Activated CD4-positive, alpha-beta T cell treated with anti-CD3 and anti-CD28 coated beads, Interleukin-2, Interleukin-4, amounts not matched to agents 100 ng/mL and 50 ng/mL, durations not matched to agents 16 hours and 8 hours (primary cell): ENCODE measurements at regions not wholly inside any gene's neighbourhood (a gene's known extent, or its start where the extent isn't known, plus 50 kb on each side); places are given as distances from the start of the nearest gene placed in this dataset.

Experiments used
- DNase-seq: peaks from one replicate; pipeline ENCODE4 v3.0.0-alpha.2; 2020; ENCODE audit warnings: low spot score

GRCh38 chr9:20197976-20198685 is 409.3 kb upstream of the SLC24A2 start:
- DNase-seq = no peak

- no peak for DNase-seq
Observed at GRCh38 chr9:20191228-20191840, 402.5 kb upstream of the SLC24A2 start.

- no peak for DNase-seq
Observed at GRCh38 chr9:20189871-20190270, 401.0 kb upstream of the SLC24A2 start.

- DNase-seq = no peak
Observed at GRCh38 chr9:20188616-20189369, 400.0 kb upstream of the SLC24A2 start.

- no peak for DNase-seq
Observed at GRCh38 chr9:20187318-20187717, 398.5 kb upstream of the SLC24A2 start.

GRCh38 chr9:20186823-20187222 is 398.0 kb upstream of the SLC24A2 start:
- no peak for DNase-seq

GRCh38 chr9:20186231-20186630 is 397.4 kb upstream of the SLC24A2 start:
- no peak for DNase-seq

GRCh38 chr9:20184541-20184940 is 395.7 kb upstream of the SLC24A2 start:
- DNase-seq = no peak

GRCh38 chr9:20178679-20179078 is 389.8 kb upstream of the SLC24A2 start:
- no peak for DNase-seq

GRCh38 chr9:20178197-20178596 is 389.4 kb upstream of the SLC24A2 start:
- no peak for DNase-seq

GRCh38 chr9:20170122-20170521 is 381.3 kb upstream of the SLC24A2 start:
- no peak for DNase-seq

- no peak for DNase-seq
Observed at GRCh38 chr9:20152151-20152725, 363.4 kb upstream of the SLC24A2 start.

GRCh38 chr9:20148416-20148815 is 359.6 kb upstream of the SLC24A2 start:
- DNase-seq = no peak

GRCh38 chr9:20144197-20144596 is 355.4 kb upstream of the SLC24A2 start:
- no peak for DNase-seq

- no peak for DNase-seq
Observed at GRCh38 chr9:20139763-20140290, 351.0 kb upstream of the SLC24A2 start.

GRCh38 chr9:20138841-20139240 is 350.0 kb upstream of the SLC24A2 start:
- no peak for DNase-seq

- DNase-seq = no peak
Observed at GRCh38 chr9:20138116-20138515, 349.3 kb upstream of the SLC24A2 start.

GRCh38 chr9:20137425-20137824 is 348.6 kb upstream of the SLC24A2 start:
- DNase-seq = no peak

- no peak for DNase-seq
Observed at GRCh38 chr9:20135119-20135697, 346.4 kb upstream of the SLC24A2 start.

GRCh38 chr9:20125727-20126126 is 336.9 kb upstream of the SLC24A2 start:
- no peak for DNase-seq

- no peak for DNase-seq
Observed at GRCh38 chr9:20119566-20119965, 330.7 kb upstream of the SLC24A2 start.

GRCh38 chr9:20117986-20118385 is 329.1 kb upstream of the SLC24A2 start:
- DNase-seq = no peak
